A549 (cell line): ENCODE measurements at regions not wholly inside any gene's neighbourhood (a gene's known extent, or its start where the extent isn't known, plus 50 kb on each side); places are given as distances from the start of the nearest gene placed in this dataset.

Experiments used
- KDM1A ChIP-seq: fragments of 200-600 bp; sonication (generic); IDR thresholded peaks from 2 replicates; pipeline ENCODE4 v1.6.1; 2016; ENCODE audit warnings: low read depth, mild to moderate bottlenecking
- MAX ChIP-seq: IDR thresholded peaks from 2 replicates; pipeline ENCODE4 v1.6.1; 2012
- POLR2A ChIP-seq: IDR thresholded peaks from 2 replicates; pipeline ENCODE4 v1.6.1; 2012; ENCODE audit warnings: mild to moderate bottlenecking, low read length
- POLR2AphosphoS2 ChIP-seq: conservative IDR thresholded peaks from 2 replicates; pipeline ENCODE4 v1.6.1; 2012; ENCODE audit warnings: low read length, improper control_type of control experiment, inconsistent platforms
- SMC3 ChIP-seq: fragments of >200 bp; sonication (Bioruptor Twin); formaldehyde crosslinking; IDR thresholded peaks from 3 replicates; pipeline ENCODE4 v1.6.1; 2018; ENCODE audit warnings: inconsistent platforms
- TF ChIP-seq, protein P1 (sequence below): fragments of 200-600 bp; sonication (generic); IDR thresholded peaks from 2 replicates; pipeline ENCODE4 v1.6.1; 2016; ENCODE audit warnings: antibody characterized with exemption, mild to moderate bottlenecking, moderate library complexity
- TF ChIP-seq, protein P2 (sequence below): fragments of >200 bp; sonication (Bioruptor Twin); formaldehyde crosslinking; IDR thresholded peaks from 3 replicates; pipeline ENCODE4 v1.5.1; 2016

DNA sequence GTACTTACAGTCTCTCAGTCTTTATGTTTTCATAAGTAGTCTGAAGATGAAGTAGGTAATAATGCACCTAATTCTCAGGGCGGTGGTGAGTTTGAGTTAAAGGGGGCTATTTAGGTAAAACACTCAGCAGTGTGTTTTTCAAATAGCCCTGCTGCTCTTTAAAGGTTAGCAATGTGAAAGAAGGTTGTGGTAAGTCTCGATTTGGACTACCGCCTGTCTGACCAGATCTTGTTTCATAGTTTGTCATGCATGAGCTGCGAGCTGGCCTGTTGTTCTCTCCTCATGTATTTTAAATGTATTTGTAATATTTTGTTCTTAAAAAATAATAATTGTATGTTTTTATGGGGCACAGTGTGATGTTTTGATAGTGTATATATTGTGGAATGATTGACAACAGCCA lies 340.2 kb downstream of the DHX35 start:
- TF ChIP-seq, protein P1, sequence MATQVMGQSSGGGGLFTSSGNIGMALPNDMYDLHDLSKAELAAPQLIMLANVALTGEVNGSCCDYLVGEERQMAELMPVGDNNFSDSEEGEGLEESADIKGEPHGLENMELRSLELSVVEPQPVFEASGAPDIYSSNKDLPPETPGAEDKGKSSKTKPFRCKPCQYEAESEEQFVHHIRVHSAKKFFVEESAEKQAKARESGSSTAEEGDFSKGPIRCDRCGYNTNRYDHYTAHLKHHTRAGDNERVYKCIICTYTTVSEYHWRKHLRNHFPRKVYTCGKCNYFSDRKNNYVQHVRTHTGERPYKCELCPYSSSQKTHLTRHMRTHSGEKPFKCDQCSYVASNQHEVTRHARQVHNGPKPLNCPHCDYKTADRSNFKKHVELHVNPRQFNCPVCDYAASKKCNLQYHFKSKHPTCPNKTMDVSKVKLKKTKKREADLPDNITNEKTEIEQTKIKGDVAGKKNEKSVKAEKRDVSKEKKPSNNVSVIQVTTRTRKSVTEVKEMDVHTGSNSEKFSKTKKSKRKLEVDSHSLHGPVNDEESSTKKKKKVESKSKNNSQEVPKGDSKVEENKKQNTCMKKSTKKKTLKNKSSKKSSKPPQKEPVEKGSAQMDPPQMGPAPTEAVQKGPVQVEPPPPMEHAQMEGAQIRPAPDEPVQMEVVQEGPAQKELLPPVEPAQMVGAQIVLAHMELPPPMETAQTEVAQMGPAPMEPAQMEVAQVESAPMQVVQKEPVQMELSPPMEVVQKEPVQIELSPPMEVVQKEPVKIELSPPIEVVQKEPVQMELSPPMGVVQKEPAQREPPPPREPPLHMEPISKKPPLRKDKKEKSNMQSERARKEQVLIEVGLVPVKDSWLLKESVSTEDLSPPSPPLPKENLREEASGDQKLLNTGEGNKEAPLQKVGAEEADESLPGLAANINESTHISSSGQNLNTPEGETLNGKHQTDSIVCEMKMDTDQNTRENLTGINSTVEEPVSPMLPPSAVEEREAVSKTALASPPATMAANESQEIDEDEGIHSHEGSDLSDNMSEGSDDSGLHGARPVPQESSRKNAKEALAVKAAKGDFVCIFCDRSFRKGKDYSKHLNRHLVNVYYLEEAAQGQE = no peak
- no peak for TF ChIP-seq MAX
- TF ChIP-seq POLR2AphosphoS2 = no peak
- TF ChIP-seq, protein P2, sequence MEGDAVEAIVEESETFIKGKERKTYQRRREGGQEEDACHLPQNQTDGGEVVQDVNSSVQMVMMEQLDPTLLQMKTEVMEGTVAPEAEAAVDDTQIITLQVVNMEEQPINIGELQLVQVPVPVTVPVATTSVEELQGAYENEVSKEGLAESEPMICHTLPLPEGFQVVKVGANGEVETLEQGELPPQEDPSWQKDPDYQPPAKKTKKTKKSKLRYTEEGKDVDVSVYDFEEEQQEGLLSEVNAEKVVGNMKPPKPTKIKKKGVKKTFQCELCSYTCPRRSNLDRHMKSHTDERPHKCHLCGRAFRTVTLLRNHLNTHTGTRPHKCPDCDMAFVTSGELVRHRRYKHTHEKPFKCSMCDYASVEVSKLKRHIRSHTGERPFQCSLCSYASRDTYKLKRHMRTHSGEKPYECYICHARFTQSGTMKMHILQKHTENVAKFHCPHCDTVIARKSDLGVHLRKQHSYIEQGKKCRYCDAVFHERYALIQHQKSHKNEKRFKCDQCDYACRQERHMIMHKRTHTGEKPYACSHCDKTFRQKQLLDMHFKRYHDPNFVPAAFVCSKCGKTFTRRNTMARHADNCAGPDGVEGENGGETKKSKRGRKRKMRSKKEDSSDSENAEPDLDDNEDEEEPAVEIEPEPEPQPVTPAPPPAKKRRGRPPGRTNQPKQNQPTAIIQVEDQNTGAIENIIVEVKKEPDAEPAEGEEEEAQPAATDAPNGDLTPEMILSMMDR = no peak
- TF ChIP-seq SMC3 = no peak
- no peak for TF ChIP-seq POLR2A
- no peak for TF ChIP-seq KDM1A
